CD4-positive, alpha-beta T cell treated with Interleukin-15 for 1 hour (primary cell): ENCODE measurements at regions not wholly inside any gene's neighbourhood (a gene's known extent, or its start where the extent isn't known, plus 50 kb on each side); places are given as distances from the start of the nearest gene placed in this dataset.
"Not testable (repeated sequence)": the region's sequence is repeated elsewhere in the genome, so short reads cannot be mapped to it uniquely, and the experiment has no call there.

Source experiments
- DNase-seq: peaks from one replicate; pipeline ENCODE4 v3.0.0-alpha.2; 2020

DNA sequence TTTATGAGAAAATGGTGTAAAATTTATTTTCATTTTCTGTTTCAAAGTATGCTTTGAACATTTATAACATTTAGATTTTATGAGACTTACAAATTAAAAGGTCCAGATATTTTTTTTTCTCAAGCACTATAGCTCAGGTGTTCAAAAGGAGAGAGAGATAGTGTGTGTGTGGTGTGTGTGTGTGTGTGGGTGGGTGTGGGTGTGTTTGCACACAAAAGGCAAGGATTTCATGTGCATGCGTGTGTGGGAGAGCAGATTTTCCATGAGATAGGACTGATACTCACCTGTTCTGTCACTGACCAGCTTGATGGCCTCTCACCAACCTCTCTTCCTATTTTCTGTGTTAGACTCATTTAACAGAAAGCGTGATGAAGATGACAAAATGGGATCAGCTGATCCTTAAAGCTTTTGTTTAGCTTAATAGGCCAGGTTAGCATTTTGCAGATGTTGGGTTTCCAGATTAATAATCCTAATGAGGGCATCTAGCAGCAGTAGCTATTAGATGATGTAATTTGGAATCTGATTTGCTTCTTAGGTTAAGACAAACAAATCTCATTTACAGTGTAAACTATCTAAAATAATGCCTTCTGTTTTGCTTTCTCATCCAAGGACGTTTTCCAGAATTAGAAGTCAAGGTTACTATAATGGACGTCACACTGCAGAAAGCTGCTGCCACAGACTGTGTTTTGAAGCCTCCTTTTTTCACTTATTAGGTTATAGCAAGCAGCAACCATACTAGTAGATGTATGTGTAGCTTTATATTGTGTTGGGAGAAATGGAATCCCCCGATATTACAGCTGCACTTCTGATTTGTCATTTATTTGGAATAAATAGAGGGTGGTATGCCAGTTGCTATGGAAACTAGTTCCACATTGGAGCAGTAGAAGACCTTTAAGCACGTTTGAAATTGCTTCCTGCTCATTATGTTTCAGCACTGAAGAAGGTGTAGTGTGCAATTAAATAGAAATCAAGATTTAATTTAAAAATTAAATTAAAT is 355.6 kb downstream of the TAF11L14 start:
- DNase-seq, result no peak

DNA sequence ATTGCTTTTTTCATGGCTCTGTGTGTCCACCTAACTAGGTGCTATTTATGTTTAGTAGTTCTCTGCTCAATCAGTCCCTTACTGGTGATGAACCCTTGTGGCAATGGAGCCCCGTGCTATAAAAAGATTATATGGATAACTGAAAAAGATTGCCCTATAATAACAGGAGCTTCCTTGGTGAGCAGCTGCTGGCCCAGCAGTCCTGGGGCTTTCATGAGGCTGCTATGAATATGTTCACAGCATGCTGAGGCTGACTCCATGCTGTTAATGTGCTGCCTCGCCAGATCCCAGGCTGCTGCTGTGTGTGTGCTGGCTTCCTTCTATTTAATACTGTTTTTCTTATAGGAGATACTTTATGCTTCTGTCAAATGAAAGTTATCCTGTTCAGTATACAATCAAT is 357.5 kb downstream of the TAF11L14 start:
- DNase-seq, result no peak

DNA sequence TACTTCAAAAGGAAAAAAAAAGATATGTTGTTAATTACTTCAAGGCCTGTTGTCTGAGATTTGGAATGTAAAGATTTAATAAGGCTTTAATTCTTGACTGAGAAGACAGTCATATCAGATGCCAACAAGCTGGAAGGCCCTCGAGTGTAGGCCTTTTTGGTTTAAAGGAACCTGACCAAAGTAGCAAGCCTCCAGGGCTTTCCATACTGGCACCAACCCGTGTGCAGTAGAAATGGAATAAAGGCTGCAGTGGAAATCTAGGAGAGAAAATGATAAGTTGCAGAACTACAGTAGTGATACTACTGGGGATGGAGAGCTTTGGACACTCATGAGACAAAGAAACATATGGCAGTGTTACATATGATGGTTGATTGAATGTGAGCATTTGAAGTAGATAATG is 358.0 kb downstream of the TAF11L14 start:
- no peak for DNase-seq

DNA sequence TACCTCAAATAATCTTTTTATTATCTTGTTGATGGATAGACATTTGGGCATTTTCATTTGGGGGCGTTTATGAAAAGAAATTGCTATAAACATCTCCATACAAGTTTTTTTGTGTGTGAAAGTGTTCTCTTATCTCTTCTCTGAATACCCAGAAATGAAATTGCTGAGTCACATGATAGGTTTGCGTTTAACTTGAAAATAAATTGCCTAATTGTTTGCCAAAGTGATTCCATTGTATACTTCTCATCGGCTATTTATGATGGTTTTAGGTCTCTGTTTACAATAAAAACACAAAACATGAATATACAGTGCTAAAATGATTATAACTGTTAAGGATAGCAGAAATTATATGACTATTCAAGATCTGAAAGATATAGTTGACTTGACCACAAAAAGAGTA is 361.7 kb downstream of the TAF11L14 start:
- DNase-seq, result no peak

DNA sequence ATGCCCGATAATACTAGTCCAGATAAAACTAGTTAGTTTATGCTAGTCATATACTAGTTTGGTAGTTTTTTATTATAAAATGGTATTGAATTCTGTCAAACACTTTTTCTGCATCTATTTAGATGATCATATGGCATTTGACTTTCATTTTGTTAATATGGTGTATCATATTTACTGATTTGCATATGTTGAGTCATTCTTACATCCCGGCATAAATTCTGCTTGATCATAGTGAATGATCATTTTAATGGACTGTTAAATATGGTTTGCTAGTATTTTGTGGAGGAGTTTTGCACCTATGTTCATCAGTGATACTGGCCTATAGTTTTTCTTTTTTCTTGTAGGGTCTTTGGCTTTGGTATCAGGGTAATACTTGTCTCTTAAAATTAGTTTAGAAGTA is 365.6 kb downstream of the TAF11L14 start:
- no peak for DNase-seq

DNA sequence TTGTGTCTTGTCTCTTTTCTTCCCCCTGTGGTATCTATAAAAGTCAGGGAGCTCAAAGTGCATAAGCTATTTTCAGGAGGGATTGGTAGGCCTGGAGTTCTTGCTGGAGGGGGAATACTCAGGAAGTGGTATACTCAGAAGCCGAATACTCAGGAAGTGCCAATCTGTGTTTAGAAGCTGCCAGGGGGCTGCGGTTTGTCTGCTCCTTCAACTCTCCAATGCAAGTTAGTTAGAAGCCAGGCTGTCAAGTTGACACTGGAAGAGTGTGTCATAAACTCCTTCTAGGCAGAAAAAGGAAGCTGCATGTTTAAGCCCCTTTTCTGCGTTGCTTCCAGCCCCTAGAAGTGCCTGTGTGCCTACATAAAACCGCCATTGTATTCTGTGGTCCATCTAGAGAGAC is 366.5 kb downstream of the TAF11L14 start:
- DNase-seq, result no peak

DNA sequence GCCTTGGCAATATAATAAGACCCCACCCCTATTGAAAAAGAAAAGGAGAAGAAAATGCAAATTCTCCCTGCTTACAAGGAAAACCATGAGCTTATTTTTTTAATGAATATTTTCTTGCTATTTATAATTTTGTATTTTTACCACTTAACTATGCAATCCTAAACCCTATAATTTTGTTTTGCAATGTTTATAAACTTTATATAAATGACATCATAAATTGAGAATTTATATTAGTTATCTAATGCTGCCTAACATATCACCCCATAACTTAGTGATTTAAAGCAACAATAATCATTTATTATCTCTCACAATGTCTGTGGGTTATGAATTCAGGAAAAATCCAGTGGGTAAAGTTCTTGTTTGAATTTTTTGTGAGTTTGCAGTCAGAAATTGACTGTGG is 369.1 kb downstream of the TAF11L14 start:
- DNase-seq, result no peak

DNA sequence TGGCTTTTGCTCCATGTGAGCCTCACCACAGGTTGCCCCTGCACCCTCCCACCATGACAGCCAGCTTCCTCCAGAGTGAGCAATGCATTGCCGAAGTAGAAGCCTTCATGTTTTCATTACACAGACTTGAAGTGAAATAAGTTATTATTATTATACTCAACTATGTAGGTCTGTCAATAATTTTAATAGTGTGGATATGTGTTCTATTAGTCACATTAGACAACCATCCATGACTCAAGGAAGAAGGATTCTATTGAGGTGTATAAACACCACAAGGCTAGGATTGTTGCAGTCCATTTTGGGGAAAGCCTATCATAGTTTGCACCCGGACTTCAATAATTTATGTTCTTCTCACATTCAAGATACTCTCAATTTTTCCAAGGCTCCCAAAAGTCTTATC is 369.5 kb downstream of the TAF11L14 start:
- DNase-seq, result no peak

DNA sequence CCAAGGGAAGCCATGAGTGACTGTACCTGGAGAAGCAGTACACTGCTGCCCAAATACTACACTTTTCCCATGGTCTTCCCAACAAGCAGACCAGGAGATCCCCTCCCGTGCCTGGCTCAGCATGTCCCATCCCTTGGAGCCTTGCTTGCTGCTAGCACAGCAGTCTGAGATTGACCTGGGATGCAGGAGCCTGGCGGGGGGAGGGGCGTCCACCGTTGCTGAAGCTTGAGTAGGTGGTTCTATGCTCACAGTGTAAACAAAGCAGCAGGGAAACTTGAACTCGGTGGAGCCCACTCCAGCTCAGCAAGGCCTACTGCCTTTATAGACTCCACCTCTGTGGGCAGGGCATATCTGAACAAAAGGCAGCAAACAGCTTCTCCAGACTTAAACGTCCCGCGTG is 372.0 kb downstream of the TAF11L14 start:
- not testable (repeated sequence) for DNase-seq

DNA sequence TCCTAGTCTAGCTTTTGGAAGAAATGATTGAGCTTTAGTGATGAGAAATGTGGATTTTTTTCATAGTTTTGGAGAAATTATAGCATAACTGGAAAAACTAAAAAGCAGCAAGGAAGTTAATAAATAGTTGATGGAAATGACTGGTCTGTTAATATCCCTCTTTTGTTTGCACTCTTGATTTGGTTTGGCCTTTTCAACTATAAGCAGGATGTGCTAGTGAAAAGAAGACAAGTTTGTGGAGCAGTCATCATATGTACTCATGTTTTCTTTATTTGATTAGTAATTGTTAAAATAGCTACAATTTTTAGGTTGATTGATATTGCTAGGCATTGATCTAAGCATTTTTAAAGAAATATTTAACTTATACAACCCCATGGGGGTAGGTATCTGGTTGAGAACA is 374.7 kb downstream of the TAF11L14 start:
- no peak for DNase-seq

DNA sequence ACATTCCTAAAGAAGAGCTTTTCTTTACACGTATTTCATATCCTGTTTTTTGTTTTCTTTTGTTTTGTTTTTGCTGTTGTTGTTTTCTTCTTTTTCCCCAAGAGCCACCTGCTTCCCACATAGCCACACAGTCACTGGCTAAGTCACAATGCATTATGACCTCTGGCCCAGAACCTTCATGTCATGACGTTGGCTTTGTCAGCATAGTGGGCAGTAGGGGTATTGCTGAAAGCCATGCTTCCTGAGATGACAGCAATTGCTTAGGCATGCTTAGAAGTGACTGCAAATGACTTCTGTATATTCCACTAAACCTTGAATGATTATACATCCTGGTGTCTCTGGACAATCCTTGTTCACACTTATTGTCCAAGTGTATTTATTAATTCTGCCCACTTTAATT is 375.8 kb downstream of the TAF11L14 start:
- no peak for DNase-seq

DNA sequence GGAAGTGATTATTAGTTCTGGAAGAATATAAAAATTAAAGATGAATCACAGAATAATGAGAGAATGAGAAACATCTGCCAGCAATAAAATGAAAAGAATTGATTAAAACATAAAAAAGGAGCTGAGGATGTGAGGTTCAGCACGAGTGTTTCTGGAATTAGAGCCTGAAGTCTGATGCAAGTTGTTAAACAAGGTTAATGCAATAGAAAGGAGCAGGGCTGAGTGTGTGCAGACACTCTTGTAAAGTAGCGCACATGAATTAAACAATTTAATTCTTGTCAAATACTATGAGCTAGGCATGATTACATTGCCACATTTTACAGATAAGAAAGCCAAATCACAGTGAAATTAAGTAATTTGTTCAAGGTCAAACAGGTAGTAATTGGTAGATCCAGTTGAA is 384.2 kb downstream of the TAF11L14 start:
- no peak for DNase-seq

DNA sequence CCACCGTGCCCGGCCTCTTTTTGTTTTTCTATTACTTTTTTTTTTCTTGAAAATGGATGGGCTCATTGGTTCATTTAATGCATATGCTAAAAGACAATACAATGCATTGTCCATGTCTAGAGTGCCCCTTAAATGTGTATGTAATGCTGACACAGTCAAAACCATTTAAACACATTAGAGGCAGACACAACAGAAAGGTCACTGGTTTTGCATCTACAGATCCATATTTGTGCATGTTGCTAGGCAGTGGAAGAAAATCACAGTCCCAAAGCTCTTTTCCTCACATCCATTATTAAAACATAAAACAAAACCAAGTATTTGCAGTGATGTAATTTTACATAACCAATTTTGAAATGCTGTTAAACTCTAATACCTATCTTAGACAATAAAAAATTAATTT is 389.0 kb downstream of the TAF11L14 start:
- DNase-seq, result no peak

DNA sequence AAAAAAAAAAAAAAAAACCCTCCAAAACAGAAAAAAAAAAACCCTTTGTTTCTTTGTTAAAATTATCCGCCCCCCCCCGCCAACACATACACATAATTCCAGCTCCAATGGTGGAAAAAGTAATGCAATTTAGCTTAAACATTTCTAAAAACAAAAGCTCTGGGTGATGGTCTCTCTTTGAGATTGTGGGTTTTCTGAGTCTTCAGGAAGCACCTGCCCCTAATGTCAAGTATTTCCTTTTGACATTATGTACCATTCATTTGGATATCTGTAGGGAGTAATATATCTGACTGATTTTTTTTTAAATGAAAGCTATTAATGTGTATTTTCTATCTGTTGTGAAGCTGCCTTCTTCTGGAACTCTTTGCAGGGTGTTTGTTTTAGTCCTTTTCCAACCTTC is 389.7 kb downstream of the TAF11L14 start:
- no peak for DNase-seq

DNA sequence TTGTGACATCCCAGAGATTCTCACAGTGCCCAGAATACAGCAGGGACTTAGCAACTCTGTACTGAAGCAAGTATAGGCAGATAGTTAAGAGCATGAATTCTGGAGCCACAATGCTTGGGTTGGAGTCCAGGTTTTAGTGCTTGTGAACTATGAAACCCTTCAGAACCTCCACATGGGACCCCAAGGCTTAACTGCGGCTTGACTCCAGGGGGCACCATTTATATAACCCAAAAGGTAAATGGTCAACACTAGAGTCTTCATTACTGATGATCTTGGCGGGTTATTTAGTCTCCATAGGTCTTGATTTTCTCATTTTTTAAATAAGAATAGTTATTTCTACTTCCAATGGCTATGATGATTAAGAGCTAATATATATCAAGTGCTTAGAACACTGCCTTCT is 390.3 kb downstream of the TAF11L14 start:
- no peak for DNase-seq

DNA sequence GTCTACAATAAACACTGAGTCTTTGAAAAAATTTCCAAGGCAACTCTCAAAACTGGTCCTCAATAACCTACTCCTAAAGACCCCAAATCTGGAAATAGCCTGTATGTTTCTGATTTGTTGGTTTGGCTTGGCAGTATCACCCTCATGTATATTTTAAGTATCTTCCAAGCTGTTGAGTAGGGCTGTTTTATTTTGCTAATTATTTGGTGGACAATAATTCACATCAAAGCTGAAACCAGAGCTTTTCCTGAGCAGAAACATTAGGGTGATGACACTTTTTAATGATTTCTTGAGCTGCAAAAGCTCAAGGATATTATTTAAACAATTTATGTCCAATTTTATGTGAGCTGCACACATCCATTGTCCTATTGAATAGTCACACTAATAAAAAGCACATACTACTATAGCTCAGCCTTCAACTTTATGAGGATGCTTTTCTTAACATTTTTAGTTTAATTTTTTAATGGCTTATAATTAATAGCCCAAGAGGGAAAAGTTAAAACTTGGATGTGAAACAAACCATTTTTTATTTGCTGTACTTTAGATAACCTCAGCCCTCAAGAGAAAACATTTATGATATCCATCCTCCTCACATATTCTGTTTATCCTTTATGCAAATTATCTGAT is 393.1 kb downstream of the TAF11L14 start:
- DNase-seq, result no peak

DNA sequence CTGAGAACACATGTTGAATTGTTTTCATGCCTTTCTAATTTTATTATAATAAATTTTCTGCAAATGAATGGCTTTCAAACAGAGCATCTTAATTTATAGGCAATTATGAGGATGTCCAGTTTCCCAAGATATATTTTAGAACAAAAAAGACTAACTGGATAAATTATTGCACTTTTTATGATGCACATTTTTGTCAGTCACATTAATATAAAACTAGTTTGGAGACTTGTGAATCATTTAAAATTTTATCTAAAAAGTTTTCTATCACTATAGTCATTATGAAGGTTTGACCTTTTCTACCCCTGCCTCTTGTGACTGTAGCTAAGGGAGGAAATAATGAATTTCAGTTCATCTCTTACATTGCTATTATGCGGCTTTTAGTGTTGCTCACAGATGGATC is 393.8 kb downstream of the TAF11L14 start:
- no peak for DNase-seq

DNA sequence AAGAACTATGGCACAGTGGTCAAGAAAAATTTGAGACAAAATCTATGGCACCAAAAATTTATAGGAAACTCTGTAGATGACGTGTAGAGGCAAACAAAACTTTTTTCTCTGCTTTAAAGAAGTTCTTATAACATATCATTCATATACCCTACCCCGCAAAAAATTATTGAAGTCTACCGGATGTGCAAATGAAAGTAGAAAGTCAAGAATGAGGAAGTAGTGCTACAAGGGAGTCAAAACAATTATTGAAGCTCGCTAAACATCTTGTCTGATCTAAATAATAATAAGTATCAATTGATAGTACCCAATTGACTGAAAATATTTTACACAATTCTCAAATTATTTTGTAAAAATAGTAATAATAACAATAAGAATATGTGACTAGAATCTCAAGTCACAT is 398.5 kb downstream of the TAF11L14 start:
- no peak for DNase-seq

DNA sequence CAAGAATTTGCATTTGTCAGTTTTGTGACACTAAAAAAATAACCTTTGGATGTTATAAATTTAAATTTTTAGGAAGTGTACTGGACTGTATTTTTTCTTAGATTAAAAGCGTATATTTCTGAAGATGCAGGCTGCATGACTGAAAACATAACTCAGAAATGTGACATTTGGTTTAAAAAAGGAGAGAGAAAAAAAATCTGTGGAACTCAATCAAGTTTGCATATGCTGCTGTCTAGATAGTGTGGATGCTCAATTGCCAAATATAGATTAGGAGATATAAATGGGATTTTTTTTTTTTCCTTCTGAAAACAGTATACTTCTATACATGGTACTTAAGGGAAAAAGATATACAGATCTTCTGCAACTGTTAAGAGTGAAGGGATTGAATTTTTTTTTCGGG is 402.3 kb downstream of the TAF11L14 start:
- no peak for DNase-seq

DNA sequence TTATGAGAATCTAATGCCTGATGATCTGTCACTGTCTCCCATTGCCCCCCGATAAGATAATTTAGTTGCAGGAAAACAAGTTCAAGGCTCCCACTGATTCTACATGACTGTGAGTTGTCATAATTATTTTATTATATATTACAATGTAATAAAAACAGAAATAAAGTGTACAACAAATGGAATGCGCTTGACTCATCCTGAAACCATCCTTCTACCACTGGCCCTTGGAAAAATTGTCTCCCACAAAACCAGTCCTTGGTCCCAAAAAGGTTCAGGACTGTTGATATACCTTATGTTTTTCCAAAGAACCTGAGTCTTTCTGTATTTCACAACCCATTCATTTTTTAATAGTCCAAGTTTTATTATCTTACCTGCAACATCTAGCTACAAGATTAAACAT is 403.5 kb downstream of the TAF11L14 start:
- DNase-seq, result no peak

DNA sequence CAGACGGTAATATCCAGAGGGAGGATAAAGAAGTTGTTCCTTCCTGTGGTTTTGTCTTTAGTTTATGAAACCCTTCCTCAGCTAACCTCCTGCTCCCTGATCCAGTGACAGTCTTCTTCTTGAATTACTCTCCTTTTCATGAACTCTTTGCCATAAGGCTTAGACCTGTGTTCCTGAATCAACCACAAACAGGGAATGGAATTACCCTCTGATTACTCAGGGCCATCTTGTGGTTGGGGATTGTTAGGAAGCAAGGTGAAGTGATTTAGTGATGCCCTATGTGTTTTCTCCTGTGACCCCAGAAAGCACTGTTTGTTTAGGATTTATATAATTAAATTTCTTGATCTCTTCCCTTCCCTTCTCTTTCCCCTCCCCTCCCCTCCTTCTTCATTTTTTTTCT is 409.1 kb downstream of the TAF11L14 start:
- no peak for DNase-seq

DNA sequence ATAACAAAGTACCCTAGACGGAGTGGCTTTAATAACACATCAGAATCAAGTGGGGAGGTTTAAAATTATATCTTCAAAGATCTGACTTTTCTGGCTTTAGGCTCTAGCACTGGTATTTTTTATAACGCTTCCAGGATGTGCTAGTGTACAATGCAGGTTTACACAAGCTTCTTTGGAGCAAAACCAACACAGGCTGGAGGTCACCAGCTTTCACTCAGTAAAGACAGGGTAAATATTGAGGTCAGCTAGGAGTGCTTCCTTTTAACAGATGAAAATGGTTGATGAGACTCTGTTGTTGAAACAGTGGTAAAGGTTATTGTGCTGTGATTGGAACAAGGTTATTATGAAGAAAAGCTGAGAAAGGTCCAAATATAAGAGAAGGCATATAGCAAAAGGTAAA is 414.2 kb downstream of the TAF11L14 start:
- no peak for DNase-seq

DNA sequence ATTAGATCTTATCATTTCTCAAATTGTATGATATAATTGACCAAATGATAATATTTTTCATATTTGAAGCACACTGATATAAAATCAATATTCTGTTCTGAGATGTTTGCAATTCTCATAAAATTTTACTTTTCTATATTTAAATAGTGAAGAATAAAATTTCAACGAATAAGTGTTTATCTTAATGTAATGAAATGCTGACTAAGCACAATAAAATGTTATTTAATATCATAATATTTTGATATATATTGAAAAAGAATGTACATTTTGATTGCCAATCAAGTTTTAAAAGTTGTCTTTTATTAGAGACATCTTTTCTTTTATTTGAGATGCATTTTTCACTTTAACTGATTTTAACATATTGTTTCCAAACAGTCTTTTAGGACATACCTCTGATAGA is 416.1 kb downstream of the TAF11L14 start:
- DNase-seq, result no peak

DNA sequence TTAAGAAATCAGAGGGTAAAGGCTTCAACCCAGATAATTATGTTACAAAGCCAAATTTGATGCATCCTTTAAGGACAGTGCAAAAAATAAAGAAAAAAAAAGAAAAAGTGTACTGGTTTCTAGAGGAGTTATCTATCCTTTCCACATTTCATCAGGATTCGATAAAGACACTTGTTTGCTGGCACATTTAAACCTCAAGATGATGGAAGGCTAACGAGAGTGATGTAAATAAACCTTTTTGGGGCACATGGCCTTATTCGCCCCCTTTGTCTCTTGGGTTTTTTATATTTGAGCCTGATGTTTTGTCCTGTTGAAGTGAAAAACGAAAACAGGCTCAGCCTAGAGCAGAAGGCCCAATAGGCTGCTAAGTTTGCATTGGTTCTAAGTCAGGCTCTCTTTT is 416.5 kb downstream of the TAF11L14 start:
- DNase-seq, result no peak

DNA sequence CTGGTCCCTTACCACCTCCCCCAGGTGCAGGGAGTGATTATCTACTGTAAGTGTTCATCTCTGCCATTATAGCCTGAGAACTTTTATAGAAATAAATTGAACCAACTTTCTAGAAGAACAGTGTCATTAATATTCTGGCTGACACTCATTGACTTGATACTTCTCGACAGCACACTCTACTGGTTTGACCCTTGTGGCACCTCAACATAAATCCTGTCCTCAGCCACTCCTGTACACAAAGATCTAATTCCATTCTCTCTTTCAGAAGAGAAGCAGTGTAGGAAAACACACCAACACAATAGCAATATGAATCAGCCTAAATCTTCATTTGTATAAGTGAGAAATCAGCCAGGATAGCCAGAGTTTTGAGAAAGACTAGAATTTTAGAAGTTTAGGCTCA is 417.7 kb downstream of the TAF11L14 start:
- DNase-seq, result no peak
